Dermis blood vessel endothelial cell (primary cell): ENCODE measurements at regions not wholly inside any gene's neighbourhood (a gene's known extent, or its start where the extent isn't known, plus 50 kb on each side); places are given as distances from the start of the nearest gene placed in this dataset.
"Not testable (repeated sequence)": the region's sequence is repeated elsewhere in the genome, so short reads cannot be mapped to it uniquely, and the experiment has no call there.

Experiments
- DNase-seq: peaks from one replicate; pipeline ENCODE4 v3.0.0; 2010

DNA sequence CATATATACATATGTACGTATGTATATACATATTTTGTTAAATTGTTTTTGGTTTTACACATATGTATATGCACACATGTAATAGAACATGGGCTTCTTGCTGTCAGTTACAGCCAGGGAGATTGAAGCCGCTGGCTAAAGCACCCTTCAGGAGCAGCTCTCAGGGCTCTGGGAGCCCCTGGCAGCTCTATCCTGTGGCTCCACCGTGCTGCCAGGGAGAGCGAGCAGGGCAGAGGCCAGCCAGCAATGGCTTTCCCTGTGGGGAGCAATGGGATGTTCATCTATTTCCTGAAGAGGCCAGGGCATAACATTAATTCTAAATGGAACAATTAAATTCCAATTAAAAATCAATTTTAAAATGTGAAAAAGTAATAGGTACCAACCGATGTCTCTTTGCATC is 102.9 kb downstream of the PSMG1 start:
- DNase-seq = no peak

DNA sequence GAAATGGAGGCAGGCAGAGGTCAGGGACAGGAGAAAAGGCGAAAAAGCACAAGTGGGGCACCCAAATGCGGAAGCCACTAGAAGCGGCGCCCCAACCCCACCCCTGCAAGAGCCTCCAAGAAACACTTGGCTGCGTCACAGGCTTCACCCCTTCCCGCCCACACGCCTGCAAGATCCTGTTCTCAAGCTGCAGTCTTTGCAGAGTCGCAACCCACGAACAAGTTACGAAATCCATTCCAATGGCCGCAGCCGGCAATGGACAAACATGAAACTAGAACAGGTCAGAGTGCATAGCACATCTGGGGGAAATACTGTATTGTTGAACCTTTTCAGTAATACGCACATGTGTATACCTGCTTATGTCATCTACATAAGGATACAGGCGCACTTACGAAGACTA is 103.6 kb downstream of the PSMG1 start:
- DNase-seq = no peak

DNA sequence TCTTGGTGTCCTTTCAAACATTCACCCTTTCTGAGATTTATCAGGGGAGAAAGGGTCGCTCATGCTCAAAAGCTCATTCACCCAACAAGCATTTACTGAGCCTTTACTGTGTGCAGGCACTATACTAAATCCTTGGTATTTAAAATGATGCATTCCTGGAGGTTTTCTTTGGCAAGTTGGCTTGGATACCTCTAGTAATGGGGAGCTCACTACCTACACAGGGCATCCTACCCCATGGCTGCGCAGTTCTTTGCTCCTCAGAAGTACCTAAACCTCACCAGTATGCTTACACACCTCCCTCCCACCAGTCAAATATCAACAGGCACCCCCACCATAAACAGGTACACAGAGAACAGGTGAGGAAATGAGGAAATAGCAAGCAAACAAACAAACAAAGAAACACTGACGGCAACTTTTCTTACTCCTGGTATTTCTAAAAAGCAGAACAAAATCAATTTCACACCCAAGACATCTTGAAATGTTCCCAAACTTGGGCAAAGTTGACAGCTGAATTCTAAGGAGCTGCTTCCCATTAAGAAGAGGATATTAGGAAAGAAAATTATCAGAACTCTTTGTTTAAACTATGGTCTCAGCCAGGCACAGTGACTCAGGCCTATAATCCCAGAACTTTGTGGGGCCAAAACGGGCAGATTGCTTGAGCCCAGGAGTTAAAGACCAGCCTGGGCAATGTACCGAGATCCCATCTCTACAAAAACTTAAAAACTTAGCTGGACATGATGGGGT is 104.8 kb downstream of the PSMG1 start:
- no peak for DNase-seq

DNA sequence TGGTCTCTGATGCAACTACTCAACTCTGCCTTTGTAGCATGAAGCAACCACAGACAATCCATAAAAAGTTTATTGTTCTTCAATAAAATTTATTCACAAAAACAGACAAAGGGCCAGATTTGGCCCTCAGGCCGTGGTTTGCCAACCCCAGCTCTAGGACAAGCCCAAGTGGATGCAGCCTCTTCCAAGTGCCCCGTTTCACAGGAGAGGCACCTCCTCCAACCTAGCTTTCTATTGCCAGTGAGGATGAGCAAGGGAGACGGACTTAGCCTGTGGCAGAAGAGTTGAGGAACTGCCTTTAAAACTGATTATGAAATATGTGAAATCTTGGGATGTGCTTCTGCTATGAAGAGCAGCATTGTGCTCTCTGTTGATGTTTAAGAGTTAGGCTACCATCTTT is 105.4 kb downstream of the PSMG1 start:
- no peak for DNase-seq

DNA sequence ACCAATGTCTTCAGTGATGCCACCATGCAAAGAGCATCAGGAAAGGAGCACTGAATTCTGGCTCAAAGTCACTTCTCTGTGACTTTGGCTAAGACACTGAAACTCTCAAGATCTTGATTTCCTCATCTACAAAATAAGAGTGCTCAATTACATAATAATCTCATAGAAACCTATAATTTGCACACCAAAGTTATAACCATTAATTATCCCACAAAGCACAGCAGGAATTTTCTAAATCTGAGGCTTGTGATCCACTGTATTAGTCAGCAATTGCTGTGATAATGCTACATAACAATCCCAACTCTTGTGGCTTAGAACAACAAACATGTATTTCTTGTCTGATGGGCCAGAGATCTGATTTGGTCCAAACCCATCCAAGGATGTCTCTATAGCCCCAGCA is 108.7 kb downstream of the PSMG1 start:
- DNase-seq = no peak

DNA sequence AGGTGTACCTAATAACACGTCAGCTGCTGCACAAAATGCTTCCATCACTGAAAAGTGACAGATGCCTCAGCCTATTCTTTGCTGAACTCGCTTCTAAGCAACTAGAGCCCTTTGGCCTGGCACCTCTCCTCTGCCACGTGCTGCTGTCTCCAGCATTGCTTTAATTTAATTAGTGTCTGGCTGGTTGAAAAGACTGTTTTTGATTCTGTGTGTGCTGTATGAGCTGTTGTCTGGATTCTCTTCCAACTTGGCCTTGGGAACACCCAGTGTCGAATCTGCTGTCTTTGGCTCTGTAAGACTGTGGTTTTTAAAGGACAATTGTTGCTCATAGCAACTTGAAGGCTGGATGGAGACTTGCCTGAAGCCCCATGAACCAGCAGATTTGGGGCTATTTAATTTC is 109.5 kb downstream of the PSMG1 start:
- no peak for DNase-seq

DNA sequence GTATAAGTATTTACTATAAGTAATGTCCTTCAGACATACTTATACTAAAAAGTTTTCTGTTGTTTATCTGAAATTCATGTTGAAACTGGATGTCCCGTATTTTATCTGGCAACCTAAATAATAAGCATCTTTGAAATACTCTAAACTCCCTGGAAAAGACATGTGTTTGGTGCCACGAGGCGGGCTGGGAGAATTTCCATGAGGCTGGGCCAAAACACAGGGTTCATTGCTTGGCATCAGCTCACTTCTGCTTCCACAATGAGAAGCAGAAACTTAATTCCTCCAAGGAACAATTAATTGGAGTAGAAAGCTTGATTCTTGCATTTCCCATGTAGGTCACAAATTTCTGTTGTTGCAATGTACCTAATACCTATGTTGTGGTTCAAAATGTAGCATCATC is 110.2 kb downstream of the PSMG1 start:
- DNase-seq = no peak

DNA sequence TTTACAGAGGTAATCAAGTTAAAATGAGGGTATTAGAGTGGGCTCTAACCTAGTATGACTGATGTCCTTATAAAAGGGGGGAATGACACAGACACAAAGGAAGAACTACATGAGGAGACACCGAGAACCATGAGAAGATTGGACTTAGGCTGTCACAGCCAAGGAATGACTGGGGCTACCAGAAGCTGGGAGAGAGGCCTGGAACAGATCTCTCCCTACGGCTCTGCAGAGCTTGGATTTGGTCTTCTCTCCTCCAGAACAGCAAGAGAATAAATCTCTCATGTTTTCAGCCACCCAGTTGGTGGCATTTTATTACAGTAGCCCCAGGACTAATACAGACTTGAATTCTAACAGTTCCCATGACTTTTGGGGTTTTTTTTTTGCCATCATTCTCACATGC is 110.8 kb downstream of the PSMG1 start:
- no peak for DNase-seq

DNA sequence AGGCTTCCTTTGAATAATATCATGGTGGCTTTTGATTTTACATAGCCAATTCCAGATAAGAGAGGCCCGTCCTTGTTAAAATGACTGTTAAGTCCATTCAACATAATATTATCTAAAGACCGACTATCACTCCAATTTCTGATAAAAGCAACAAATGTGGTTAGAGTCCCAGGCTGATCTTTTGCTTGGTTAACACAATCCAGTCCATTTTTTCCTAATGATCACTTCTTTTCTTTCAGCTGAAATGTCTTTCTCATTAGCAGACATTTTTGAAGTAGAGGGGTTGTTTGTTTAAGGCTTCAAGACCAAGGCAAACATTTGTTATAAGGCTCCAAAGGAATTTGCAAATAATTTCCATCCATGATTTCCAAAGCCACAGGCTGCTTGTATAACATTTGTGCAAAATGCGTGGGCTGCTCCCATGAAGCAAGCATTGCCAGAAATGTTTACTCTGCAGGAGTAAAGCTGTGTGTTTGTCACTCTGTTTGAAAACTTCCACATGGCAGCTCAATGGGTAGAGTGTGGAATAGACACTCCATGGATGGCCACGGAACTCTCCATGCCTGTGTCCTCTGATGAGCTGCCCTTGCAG is 111.5 kb downstream of the PSMG1 start:
- no peak for DNase-seq

DNA sequence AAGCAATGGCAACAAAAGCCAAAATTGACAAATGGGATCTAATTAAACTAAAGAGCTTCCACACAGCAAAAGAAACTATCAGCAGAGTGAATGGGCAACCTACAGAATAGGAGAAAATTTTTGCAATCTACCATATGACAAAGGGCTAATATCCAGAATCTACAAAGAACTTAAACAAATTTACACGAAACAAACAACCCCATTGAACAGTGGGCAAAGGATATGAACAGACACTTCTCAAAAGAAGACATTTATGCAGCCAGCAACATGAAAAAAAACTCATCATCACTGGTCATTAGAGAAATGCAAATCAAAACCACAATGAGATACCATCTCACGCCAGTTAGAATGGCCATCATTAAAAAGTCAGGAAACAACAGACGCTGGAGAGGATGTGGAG is 113.4 kb downstream of the PSMG1 start:
- DNase-seq = not testable (repeated sequence)

DNA sequence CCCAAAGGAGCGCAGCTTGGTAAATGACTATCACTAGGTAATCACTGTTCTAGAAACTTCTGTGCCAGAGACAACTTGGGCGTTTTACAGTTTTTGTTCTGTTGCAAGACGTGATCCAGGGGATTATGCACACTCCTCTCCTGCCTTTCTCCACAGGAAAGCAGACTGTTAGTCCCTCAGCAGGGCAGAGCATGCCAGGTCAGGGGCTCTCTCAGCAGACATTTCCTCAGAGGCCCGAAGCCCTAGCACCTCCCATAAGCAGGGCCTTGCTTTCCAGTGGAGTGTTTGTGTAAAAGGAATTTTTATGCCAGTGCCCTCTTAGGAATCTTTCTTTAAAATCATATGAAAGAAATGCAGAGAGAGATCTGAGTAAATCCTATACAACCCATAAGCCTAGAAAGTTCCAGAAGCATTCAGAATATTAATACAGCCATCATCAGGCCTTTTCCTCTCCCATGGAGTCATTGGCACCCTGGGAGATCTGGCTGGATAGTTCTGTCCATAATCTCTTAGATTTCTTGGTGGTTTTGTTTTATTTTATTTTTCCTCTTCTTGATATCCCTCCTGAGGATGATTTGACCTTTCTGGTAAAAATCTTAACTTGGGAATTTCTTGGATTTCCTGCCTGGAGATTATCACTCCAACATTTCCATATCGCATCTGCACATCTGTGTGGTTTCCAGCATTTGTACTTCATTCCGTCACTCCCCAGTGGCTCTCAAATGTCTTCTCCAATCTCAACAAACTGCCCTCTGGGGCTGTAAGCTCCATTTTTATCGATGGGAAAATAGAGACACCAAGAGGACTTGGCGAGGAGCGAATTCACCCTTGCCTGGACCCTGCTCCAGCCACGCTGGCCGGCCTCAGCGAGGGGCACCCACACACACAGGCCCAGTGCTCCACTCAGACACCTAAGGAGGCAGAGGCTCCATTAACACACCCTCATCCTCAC is 116.1 kb downstream of the PSMG1 start:
- peak; percentile 19 for DNase-seq

DNA sequence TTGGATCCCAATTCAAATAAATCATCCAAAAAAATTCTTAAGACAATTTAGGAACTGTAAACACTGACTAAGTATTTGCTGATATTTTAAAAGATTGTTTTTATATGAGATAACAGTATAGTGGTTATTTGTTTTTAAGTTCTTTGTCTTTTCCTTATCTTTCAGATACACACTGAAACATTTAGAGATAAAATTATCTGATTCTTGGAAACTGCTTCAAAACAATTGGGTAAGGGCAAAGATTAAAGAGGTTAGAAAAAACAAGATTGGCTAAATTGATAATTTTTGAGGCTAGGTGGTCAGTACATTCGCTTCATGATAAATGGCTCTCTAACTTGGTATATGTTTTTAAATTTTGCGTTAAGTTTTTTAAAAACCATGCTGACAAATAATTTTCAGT is 117.3 kb downstream of the PSMG1 start:
- no peak for DNase-seq

DNA sequence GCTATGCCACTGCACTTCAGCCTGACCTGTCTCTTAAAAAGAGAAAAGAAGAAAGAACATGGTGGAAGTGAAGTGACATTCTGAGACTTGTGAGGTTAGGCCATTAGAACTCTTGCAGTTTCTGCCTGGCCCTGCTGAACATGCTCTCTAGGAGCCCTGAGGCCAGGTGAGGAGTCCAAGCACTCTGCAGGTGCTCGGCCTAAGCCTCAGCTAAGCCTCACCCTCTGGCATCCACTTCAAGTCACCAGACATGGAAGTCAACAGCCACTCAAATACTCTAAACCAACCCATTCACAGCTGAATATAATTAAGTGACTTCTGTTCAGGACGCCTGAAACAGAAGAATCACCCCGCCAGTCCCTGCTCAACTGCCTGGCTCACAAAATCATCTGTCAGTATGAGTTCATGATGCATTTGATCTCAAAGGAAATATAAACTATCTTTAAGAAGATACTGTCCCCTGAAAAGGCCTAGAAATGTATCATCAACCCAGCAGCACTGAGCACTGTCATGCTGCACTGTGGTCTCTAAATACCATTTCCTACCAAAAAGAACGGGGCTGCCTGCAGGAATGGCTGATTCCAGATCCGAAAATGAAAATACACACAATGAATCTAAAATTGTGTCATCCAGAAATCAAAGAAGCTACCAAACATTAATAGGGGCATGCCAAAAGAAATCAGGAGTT is 118.8 kb downstream of the PSMG1 start:
- no peak for DNase-seq

DNA sequence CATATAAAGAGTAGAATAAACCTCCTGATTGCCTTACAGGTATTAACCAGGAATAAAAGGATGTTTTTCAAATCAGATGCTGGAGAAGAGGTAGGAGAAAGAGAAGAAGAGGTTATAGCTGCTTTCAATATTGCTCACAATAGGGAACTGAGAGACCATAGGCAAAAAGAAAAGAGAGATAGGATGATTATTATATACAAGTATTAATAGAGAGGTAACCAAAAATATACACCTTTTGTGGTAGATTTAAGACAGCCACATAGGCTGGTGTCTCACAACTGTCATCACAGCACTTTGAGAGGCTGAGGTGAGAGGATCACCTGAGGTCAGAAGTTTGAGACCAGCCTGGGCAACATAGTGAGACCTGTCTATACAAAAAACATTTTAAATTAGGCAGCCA is 119.7 kb downstream of the PSMG1 start:
- no peak for DNase-seq

DNA sequence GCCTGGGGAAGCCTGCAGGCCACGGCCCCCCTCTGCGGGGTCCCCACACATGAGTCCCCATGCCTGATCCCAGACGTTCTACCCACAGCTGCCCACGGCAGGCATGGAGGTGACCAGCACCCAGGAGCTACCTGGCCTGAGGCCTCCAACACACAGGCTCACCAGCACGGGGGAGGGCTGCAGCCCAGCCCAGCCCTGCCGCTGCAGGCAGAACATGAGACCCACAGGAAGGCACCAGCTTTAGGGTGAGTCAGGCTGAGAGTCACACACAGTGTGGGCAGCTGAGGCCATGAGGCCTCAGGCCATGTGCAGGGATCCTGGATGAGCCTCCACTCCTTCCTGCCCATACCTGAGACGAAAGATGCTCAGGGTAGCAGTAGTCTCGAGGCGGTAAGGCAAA is 121.1 kb downstream of the PSMG1 start:
- DNase-seq = no peak

DNA sequence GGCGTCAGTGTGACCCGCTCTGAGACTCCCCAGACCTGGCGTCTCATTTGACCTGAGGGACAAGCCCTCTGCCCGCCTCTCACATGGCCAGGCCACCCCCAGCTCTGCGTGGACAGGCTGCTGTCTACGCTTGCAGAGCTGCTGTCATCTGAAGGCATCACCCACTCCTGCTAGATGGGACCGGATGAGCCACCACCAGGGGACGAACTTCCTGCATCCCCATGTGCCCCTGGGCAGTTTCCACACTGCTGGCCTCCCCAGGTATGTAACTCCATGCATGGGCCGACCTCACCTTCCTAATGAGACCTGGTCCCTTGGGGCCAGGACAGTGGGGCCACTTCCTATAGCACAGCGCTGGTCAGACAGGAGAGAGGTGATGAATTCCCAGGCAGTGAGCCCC is 121.5 kb downstream of the PSMG1 start:
- no peak for DNase-seq

DNA sequence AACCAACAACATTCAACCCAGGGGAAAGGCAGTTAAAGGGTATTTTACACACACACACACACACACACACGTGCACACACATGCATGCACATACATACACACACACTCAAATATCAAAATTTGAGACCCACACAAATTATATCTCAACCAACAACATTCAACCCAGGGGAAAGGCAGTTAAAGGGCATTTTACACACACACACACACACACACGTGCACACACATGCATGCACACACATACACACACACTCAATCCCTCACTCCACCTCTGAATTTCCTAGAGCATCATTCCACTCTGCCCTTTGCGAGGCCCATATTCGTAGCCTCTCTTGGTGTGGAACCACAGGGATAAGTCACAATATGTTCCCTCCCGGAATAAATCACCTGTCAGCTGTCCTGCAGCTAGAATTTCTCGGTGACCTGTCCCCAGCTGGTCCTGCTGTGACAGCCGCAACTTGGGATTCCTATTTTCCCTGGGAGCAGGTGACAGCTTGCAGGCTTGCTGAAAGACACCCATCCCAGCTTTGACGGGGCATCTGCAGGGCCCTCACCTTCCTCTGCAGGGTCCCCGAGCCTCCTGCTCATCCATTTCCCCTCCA is 122.7 kb downstream of the PSMG1 start:
- DNase-seq = no peak

DNA sequence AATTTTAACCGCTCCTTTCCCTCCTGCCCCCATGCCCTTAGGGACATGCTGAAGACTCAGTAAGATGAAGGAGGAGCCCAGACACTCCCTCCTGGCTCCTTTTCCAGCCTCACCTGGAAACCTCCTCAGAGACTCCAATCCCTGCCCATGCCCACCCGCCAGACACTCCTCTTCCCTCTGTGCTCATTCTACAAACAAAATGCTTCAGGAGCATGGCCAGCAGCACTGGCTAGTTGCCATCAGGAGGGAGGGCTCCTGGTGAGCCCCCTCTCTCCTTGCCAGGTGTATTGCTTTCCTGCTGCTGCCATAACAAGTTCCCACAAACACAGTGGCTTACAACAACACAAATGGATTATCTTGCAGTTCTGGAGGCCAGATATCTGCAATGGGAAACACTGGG is 126.1 kb downstream of the PSMG1 start:
- no peak for DNase-seq

DNA sequence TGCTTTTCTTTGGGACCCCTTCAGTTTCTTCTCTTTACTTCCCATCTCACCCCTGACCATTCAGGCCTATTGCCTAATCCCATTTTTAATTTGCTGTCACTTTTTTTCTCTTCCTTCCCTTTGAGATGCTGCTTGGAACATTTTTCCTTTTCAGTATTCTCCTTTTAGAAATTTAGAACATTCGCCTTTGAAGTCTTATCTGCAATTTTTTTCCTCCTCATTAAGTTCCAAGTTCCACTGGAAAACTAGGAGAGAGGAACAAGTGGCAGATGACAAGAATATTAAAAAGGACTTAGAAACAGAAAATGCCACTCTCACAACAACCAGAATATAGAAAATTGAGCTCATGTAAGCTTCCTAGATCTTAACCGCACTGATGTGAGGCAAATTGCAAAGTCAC is 126.6 kb downstream of the PSMG1 start:
- DNase-seq = no peak

DNA sequence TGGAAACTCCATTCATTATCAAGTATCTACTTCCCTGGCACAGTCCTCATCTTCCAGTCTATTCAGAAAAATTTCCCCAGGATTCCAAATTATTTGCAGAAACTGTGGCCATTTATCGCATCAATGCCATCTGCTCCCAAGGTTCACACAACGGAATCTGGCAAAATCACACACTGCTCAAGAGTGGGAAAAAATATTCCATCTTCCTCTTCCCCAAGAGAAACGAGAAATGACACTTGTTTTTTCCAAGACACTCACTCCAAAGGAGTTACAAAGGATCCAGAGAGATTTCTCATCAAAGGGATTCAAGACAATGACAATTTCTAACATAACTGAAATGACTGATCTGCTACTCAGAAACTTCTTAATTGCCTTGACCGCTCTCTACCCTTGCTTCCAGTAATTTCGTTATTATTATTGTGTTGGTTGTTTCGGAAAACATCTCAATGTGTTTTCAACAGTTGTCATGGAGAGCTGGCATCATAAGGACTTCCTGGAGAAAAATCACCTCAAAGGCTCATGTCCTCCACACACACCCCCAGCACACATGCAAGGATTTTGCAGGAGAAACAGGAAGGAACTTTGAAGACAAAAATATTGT is 128.0 kb downstream of the PSMG1 start:
- DNase-seq = peak; percentile 80

DNA sequence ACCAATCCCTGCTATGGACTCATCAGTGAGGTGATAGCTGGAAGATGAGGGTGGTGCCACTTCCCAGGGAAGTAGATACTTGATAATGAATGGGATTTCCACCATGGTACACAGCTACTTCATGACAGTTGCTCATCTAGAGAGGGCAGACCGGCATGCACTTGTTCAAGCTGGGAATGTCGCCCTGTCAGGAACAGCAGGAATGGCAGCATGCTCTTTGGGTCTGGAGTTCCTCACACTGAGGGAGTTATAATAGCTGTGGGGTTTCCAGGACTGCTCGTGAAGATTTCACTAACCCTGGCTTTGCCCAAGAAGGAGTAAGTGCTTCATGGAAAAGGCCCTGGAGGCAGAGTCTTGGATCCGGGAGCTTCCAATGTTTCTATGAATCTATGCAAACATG is 129.2 kb downstream of the PSMG1 start:
- no peak for DNase-seq

DNA sequence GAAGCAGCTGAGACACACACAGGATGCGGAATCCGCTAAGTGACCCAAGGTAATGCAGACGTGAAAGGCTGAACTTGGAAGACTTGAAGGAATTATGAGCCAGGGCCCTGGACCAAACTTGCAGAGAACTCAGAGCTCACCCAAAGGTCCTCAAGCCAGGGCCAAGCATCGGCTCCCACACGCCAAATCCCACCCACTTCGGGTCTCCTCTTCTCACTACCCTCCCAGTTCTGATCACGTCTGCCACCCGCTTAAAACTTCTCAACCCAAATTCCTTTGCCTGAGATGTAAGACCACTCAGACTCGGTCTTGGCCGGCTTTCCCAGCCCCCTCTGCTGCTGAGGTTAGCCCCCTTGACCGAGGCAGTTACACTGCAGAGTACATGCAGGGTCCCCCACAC is 130.1 kb downstream of the PSMG1 start:
- DNase-seq = no peak
